ENCODE measurements at regions not wholly inside any gene's neighbourhood (a gene's known extent, or its start where the extent isn't known, plus 50 kb on each side); places are given as distances from the start of the nearest gene placed in this dataset.

DNA sequence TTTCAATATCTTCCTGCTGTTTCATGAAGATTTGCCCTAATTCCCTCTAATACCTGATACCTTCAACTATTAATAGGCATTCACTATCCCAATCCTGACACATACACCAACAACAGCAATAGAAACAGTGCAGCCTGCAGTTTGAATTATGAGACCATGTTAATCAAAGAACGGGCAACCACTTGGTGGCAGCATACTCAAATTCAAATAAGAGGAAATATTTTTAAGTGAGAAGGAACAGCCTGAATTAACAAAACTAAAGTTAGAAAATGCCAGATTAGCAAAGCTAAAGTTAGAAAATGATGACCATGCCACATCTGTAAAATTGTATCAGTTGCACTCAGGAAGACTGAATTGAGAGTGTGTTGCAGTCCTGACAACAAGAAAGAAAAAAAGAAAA is 204.9 kb downstream of the SMARCA1 start:
- H3K9me3 ChIP-seq (replicated peaks; ENCODE audit: insufficient read depth, low read length), result no peaks in the 10 kb centered on the region
- H3K9ac ChIP-seq (ENCODE audit: low read length), result no peak overlapping the region
- peak overlapping the region; percentile 69; the same call in 1 of the 2 replicates for H3K27ac ChIP-seq (ENCODE audit: low read length)
- no peaks in the 10 kb centered on the region for H4K20me1 ChIP-seq (ENCODE audit: insufficient read depth, low read length)
- DNase-seq, result peak; percentile 84
- no peaks in the 10 kb centered on the region for H3K9me2 ChIP-seq (replicated peaks; ENCODE audit: insufficient read depth, low read length)
- TF ChIP-seq, protein P1, sequence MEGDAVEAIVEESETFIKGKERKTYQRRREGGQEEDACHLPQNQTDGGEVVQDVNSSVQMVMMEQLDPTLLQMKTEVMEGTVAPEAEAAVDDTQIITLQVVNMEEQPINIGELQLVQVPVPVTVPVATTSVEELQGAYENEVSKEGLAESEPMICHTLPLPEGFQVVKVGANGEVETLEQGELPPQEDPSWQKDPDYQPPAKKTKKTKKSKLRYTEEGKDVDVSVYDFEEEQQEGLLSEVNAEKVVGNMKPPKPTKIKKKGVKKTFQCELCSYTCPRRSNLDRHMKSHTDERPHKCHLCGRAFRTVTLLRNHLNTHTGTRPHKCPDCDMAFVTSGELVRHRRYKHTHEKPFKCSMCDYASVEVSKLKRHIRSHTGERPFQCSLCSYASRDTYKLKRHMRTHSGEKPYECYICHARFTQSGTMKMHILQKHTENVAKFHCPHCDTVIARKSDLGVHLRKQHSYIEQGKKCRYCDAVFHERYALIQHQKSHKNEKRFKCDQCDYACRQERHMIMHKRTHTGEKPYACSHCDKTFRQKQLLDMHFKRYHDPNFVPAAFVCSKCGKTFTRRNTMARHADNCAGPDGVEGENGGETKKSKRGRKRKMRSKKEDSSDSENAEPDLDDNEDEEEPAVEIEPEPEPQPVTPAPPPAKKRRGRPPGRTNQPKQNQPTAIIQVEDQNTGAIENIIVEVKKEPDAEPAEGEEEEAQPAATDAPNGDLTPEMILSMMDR (IDR thresholded peaks at IDR 0.05; ENCODE audit: low read length), result peak; percentile 63
- TF ChIP-seq EZH2 (optimal IDR thresholded peaks at IDR 0.05; ENCODE audit: low read depth, low read length) (no peak), EZH2phosphoT487 (IDR thresholded peaks at IDR 0.05; ENCODE audit: low read length) (no peak)
- H3K4me3 ChIP-seq (ENCODE audit: low read length), result no peak overlapping the region
- H3K4me2 ChIP-seq (ENCODE audit: low read depth, low read length), result peak overlapping the region; percentile 56; the same call in 1 of the 2 replicates
- H2AFZ ChIP-seq (ENCODE audit: low read length), result 0 out of 2 replicates have a peak overlapping the region, but pooled peaks have one; percentile 3
- H3K79me2 ChIP-seq (ENCODE audit: low read length), result no peaks in the 10 kb centered on the region
- H3K36me3 ChIP-seq (replicated peaks; ENCODE audit: insufficient read depth, low read length), result no peaks in the 10 kb centered on the region; the same call in 1 of the 2 replicates
- H3K4me1 ChIP-seq (ENCODE audit: low read length), result peaks cover 49% of the 10 kb centered on the region
- H3F3A ChIP-seq (ENCODE audit: insufficient read depth, low read length), result no peaks in the 10 kb centered on the region
- no peaks in the 10 kb centered on the region for H3K27me3 ChIP-seq (replicated peaks; ENCODE audit: insufficient read depth, low read length)

DNA sequence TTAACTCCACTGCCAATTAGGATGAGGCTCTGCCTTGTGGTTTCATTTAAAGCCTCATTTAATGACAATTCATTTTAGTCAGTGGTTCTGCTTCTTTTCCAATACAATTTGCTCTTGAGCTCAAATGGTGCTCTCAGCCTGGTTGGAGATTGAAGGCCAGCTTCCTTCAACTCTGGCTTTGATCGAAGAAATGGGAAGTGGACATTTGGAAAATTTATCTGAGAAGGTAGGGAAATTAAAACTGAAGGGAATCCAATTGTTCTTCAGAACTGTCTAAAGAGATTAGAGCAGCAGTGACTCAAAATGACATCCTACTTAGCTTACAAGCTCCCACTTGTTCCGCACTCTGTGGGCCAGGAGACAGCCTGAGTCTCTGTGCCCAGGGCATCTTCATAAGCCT is 206.8 kb downstream of the SMARCA1 start:
- no peak for TF ChIP-seq EZH2 (optimal IDR thresholded peaks at IDR 0.05; ENCODE audit: low read depth, low read length)
- TF ChIP-seq, protein P1 (IDR thresholded peaks at IDR 0.05; ENCODE audit: low read length), result no peak
- no peak for TF ChIP-seq EZH2phosphoT487 (IDR thresholded peaks at IDR 0.05; ENCODE audit: low read length)
- Histone ChIP-seq H3K4me2 (ENCODE audit: low read depth, low read length) (no peak overlapping the region), H2AFZ (ENCODE audit: low read length) (no peak overlapping the region), H3K9me3 (replicated peaks; ENCODE audit: insufficient read depth, low read length) (no peaks in the 10 kb centered on the region), H3K9me2 (replicated peaks; ENCODE audit: insufficient read depth, low read length) (no peaks in the 10 kb centered on the region), H3F3A (ENCODE audit: insufficient read depth, low read length) (no peaks in the 10 kb centered on the region), H3K36me3 (replicated peaks; ENCODE audit: insufficient read depth, low read length) (no peaks in the 10 kb centered on the region; the same call in 1 of the 2 replicates), H3K4me3 (ENCODE audit: low read length) (no peak overlapping the region), H3K4me1 (ENCODE audit: low read length) (peaks cover 39% of the 10 kb centered on the region), H4K20me1 (ENCODE audit: insufficient read depth, low read length) (no peaks in the 10 kb centered on the region), H3K79me2 (ENCODE audit: low read length) (no peaks in the 10 kb centered on the region), H3K27me3 (replicated peaks; ENCODE audit: insufficient read depth, low read length) (no peaks in the 10 kb centered on the region), H3K9ac (ENCODE audit: low read length) (no peak overlapping the region), H3K27ac (ENCODE audit: low read length) (no peak overlapping the region)
- DNase-seq, result no peak

DNA sequence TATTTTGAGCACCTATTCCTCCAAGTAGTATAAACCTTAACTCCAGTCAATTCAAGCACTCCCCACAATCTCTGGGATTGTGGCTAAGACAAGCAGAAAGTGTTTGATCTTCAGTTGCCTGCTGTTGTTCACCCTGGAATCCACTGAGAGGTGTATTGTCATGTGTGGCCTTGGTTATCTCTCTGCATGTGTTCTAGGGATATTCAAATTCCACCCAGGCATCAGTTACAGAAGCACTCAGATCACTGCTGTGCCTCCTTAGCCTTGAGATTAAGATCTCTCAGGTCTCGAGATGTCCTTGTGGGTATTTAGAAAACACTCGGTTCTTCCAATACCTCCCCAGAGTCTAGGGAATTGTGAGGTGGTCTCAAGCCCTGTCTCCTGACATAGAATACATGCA is 213.3 kb downstream of the SMARCA1 start:
- Histone ChIP-seq H3K9me2 (replicated peaks; ENCODE audit: insufficient read depth, low read length) (no peaks in the 10 kb centered on the region), H3K4me1 (ENCODE audit: low read length) (no peaks in the 10 kb centered on the region), H2AFZ (ENCODE audit: low read length) (no peak overlapping the region), H3K9ac (ENCODE audit: low read length) (no peak overlapping the region), H3K4me2 (ENCODE audit: low read depth, low read length) (no peak overlapping the region), H3K36me3 (replicated peaks; ENCODE audit: insufficient read depth, low read length) (no peaks in the 10 kb centered on the region), H3K79me2 (ENCODE audit: low read length) (no peaks in the 10 kb centered on the region), H4K20me1 (ENCODE audit: insufficient read depth, low read length) (no peaks in the 10 kb centered on the region), H3F3A (ENCODE audit: insufficient read depth, low read length) (no peaks in the 10 kb centered on the region), H3K27ac (ENCODE audit: low read length) (no peak overlapping the region), H3K4me3 (ENCODE audit: low read length) (no peak overlapping the region), H3K9me3 (replicated peaks; ENCODE audit: insufficient read depth, low read length) (no peaks in the 10 kb centered on the region), H3K27me3 (replicated peaks; ENCODE audit: insufficient read depth, low read length) (no peaks in the 10 kb centered on the region)
- no peak for TF ChIP-seq EZH2phosphoT487 (IDR thresholded peaks at IDR 0.05; ENCODE audit: low read length)
- TF ChIP-seq EZH2 (optimal IDR thresholded peaks at IDR 0.05; ENCODE audit: low read depth, low read length), result no peak
- TF ChIP-seq, protein P1 (IDR thresholded peaks at IDR 0.05; ENCODE audit: low read length), result no peak
- no peak for DNase-seq
